ENCODE measurements at regions not wholly inside any gene's neighbourhood (a gene's known extent, or its start where the extent isn't known, plus 50 kb on each side); places are given as distances from the start of the nearest gene placed in this dataset.

DNA sequence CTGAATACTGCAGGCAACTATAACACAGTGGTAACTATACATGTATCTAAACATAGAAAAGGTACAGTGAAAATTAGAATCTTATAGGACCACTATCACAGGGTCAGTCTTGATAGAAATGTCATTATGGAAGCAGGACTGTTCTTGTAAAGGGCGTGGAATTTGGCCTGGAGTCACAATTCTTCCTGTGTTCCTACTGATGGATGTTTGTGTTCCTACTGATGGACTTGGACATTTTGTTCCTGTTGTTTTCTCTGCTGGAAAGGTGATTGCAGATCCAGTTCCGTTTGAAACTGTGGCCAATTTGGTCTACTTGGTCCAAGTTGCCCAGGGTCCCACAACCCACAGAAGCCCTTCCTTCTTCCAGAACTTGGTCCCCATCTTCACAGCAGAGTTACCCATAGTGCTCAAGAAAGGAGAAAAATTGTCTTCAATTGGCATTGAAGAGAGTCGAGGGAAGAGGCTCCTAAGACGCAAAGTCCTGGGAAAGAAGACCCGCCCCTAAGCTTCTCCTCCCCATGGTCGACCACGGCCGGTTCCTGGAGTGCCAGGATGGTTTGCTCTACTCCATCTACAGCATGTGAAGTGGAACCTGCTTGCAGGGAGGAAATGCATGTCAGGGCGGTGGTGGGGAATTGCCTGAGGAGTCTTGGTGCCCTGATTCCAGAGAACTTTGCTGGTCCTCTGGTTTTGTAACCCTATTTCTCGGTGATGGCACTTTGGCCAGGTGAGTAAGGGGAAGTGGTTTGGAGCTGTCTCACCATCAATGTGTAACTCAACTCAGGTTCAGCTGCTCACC lies 102.8 kb upstream of the RAB12 start:
- TF ChIP-seq, protein P1, sequence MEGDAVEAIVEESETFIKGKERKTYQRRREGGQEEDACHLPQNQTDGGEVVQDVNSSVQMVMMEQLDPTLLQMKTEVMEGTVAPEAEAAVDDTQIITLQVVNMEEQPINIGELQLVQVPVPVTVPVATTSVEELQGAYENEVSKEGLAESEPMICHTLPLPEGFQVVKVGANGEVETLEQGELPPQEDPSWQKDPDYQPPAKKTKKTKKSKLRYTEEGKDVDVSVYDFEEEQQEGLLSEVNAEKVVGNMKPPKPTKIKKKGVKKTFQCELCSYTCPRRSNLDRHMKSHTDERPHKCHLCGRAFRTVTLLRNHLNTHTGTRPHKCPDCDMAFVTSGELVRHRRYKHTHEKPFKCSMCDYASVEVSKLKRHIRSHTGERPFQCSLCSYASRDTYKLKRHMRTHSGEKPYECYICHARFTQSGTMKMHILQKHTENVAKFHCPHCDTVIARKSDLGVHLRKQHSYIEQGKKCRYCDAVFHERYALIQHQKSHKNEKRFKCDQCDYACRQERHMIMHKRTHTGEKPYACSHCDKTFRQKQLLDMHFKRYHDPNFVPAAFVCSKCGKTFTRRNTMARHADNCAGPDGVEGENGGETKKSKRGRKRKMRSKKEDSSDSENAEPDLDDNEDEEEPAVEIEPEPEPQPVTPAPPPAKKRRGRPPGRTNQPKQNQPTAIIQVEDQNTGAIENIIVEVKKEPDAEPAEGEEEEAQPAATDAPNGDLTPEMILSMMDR (conservative IDR thresholded peaks at IDR 0.05) = no peak
- no peaks in the 10 kb centered on the region for H3K27me3 Mint-ChIP-seq (ENCODE audit: low read depth)
- H3K27ac Mint-ChIP-seq (ENCODE audit: unreplicated experiment) = no peak overlapping the region
- no peaks in the 10 kb centered on the region for H3K4me1 Mint-ChIP-seq
- DNase-seq (ENCODE audit: low read depth, low spot score) = no peak
- H3K9me3 Mint-ChIP-seq = no peaks in the 10 kb centered on the region
- no peak overlapping the region for H3K4me3 Mint-ChIP-seq
- H3K36me3 Mint-ChIP-seq (ENCODE audit: low read depth) = no peaks in the 10 kb centered on the region

DNA sequence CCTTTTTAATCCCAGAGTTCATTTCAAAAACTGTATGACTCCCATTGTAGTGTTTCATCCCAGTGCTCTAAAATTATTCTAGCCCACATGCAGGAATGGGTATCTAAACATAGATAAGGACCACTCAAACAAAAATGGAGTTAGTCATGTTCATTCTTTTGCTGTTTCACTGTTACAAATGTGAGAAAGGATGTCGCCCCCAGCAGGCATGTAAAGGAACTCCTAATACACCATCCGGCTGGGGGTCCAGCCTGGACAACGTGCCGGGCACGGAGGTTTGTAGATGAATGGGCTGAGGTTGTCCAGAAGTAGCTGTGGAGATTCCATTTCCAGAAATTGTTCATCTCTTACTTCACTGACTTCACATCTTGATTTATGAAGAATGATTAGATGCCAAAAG lies 101.9 kb upstream of the RAB12 start:
- Mint-ChIP-seq H3K27ac (ENCODE audit: unreplicated experiment) (no peak overlapping the region), H3K36me3 (ENCODE audit: low read depth) (no peaks in the 10 kb centered on the region), H3K4me1 (no peaks in the 10 kb centered on the region), H3K9me3 (no peaks in the 10 kb centered on the region), H3K4me3 (no peak overlapping the region), H3K27me3 (ENCODE audit: low read depth) (no peaks in the 10 kb centered on the region)
- peak; percentile 8 for DNase-seq (ENCODE audit: low read depth, low spot score)
- TF ChIP-seq, protein P1 (conservative IDR thresholded peaks at IDR 0.05) = peak; percentile 48

DNA sequence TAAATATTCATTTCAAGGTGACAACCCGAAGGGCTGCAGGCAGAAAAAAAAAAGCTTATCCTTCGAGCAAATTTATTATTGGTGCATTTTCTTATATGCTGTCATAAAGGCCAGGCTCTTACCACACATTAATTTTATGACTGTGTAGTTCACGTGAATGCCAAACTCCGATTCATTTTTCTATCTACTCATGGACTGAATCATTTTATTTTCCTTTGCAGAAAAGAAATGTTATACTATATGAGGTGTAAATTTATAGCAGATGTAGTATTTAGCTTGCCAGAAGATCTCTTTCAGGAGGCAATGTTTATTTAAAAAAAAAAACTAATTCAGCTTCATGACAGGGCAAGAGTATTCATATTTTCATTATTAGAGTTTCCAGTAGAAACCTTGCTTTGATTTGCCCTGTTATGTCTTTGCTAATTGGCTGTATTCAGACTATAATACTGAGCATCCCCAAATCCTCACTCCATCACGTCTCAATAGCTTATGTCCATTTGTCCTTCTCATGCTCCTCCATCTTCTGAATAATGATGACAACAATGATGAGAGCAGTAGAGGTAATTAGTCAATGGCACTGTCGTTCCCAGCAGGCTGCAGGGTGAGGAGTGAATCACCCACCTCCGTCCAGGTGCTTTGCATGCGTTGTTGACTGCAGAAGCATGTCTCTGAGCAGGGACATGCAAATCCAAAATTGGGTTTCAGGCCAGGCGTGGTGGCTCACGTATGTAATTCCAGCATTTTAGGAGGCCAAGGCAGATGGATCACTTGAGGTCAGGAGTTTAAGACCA lies 101.1 kb upstream of the RAB12 start:
- H3K36me3 Mint-ChIP-seq (ENCODE audit: low read depth) = no peaks in the 10 kb centered on the region
- no peaks in the 10 kb centered on the region for H3K9me3 Mint-ChIP-seq
- no peak for DNase-seq (ENCODE audit: low read depth, low spot score)
- no peak overlapping the region for H3K4me3 Mint-ChIP-seq
- H3K27ac Mint-ChIP-seq (ENCODE audit: unreplicated experiment) = no peak overlapping the region
- no peaks in the 10 kb centered on the region for H3K4me1 Mint-ChIP-seq
- TF ChIP-seq, protein P1 (conservative IDR thresholded peaks at IDR 0.05) = no peak
- H3K27me3 Mint-ChIP-seq (ENCODE audit: low read depth) = no peaks in the 10 kb centered on the region

DNA sequence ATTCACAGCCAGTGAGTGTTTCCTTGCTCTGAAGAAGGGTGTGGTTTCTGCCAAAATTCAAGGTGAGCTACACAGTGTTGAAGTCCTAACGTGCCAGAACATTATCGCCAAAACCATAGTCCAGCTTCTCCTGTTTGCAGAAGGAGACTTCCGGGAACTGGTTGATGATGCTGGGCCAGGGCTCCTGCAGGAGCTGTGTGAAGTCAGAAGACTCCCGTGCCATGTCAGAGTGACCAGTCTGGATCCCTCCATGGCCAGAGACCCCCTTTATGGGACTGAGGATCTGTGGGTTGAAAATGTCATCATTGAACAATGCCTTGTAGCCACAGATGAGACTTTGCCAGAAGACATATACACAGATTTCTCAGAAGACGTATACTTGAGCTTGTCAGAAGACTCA lies 96.0 kb upstream of the RAB12 start:
- Mint-ChIP-seq H3K27ac (ENCODE audit: unreplicated experiment) (no peak overlapping the region), H3K9me3 (peaks cover 3% of the 10 kb centered on the region), H3K4me1 (peaks cover 5% of the 10 kb centered on the region), H3K4me3 (no peak overlapping the region), H3K27me3 (ENCODE audit: low read depth) (no peaks in the 10 kb centered on the region), H3K36me3 (ENCODE audit: low read depth) (no peaks in the 10 kb centered on the region)
- TF ChIP-seq, protein P1 (conservative IDR thresholded peaks at IDR 0.05) = no peak
- no peak for DNase-seq (ENCODE audit: low read depth, low spot score)

DNA sequence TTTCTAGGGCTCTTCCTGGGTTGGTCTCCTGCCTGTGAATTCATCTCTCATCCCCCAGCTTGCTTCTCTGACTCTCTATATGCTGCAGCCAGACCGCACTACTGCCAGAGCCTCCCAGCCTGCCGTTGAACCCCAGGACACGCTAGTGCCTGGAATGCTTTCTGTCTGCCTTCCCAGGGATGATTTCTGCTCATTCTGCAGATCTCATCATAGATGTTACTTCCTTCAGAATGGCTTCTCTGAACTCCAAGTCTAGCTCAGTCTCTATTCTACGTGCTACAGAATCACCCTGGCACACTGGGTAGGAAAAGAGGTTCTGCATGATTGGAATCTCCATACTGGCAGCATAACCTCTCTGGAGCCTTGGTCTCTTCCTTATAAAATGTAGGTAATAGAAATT lies 94.8 kb upstream of the RAB12 start:
- Mint-ChIP-seq H3K4me3 (no peak overlapping the region), H3K4me1 (peaks cover 5% of the 10 kb centered on the region), H3K36me3 (ENCODE audit: low read depth) (no peaks in the 10 kb centered on the region), H3K9me3 (peaks cover 3% of the 10 kb centered on the region), H3K27ac (ENCODE audit: unreplicated experiment) (no peak overlapping the region), H3K27me3 (ENCODE audit: low read depth) (no peaks in the 10 kb centered on the region)
- TF ChIP-seq, protein P1 (conservative IDR thresholded peaks at IDR 0.05) = no peak
- no peak for DNase-seq (ENCODE audit: low read depth, low spot score)
